ENCODE measurements at regions not wholly inside any gene's neighbourhood (a gene's known extent, or its start where the extent isn't known, plus 50 kb on each side); places are given as distances from the start of the nearest gene placed in this dataset.

DNA sequence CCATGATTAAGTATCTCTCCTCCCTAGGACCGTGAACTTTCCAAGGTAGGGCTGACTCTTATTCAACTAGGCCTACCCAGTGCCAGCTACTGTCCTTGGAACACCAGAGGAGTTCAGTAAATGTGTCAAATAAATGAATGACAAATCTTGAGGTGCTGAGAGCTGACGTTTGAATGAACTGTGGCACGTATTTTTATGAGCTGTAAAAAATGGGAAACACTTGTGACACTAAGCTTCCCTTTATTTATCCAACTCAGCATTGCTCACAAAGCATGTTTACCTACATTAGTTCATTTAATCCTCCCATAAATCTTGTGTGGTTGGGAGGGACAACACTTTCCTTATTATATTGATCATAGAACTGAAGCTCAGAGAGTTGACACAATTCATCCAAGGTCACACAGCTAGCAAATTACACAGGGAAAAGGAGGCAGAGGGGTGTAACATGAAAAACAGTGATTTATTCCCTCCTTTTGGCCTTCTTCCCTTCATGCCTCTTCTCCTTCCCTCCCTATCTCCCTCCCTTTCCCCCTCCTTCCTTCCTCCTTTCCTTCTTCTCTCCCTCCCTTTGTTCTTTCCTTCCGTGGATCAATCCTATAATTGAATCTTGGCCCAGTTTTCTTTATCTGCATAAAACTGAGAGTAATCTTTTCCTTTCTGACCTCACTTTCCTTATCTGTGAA lies 412.6 kb downstream of the DMRT2 start (continued):
- TF ChIP-seq TEAD4 (IDR thresholded peaks at IDR 0.05; ENCODE audit: borderline replicate concordance, insufficient read depth) (no peak), SMC3 (IDR thresholded peaks at IDR 0.05; ENCODE audit: low read depth, low read length) (no peak), RAD21 (IDR thresholded peaks at IDR 0.05; ENCODE audit: low read length) (no peak), GABPA (IDR thresholded peaks at IDR 0.05; ENCODE audit: low read depth) (no peak)

- CTCF ChIA-PET, result no interaction called here
- Histone ChIP-seq H3K9me3 (no peaks in the 10 kb centered on the region), H3K9me2 (no peaks in the 10 kb centered on the region), H3K4me3 (ENCODE audit: low read depth in 2 of 2, low read length in 1 of 2) (no peak overlapping the region), H3K36me3 (replicated peaks in 1 of 2; ENCODE audit: control insufficient read depth in 1 of 2, insufficient read depth in 2 of 2, low read length in 1 of 2) (no peaks in the 10 kb centered on the region), H3K27me3 (ENCODE audit: insufficient read depth) (no peaks in the 10 kb centered on the region), H3K79me2 (ENCODE audit: insufficient read depth) (no peaks in the 10 kb centered on the region), H3K4me1 (ENCODE audit: control insufficient read depth in 1 of 2, insufficient read depth in 2 of 2, low read depth in 1 of 2, low read length in 1 of 2) (no peaks in the 10 kb centered on the region), H3K27ac (ENCODE audit: low read depth in 2 of 2, low read length in 1 of 2) (no peak overlapping the region), H3F3A (replicated peaks; ENCODE audit: insufficient read depth) (no peaks in the 10 kb centered on the region), H4K20me1 (ENCODE audit: insufficient read depth) (no peaks in the 10 kb centered on the region), H3K4me2 (no peak overlapping the region), H2AFZ (ENCODE audit: low read depth) (no peak overlapping the region), H3K9ac (no peak overlapping the region)
- WGBS (ENCODE audit: low lambda C conversion rate), result 3% methylated on average over 1 of the region's 1 CpG
- DNase-seq, result no peak
- POLR2A ChIA-PET, result no interaction called here
- TF ChIP-seq SMC3 (IDR thresholded peaks at IDR 0.05; ENCODE audit: low read depth, low read length), result no peak
- TF ChIP-seq GATA2 (CRISPR knock-in tag; IDR thresholded peaks at IDR 0.05), result no peak
- TF ChIP-seq, protein P1, sequence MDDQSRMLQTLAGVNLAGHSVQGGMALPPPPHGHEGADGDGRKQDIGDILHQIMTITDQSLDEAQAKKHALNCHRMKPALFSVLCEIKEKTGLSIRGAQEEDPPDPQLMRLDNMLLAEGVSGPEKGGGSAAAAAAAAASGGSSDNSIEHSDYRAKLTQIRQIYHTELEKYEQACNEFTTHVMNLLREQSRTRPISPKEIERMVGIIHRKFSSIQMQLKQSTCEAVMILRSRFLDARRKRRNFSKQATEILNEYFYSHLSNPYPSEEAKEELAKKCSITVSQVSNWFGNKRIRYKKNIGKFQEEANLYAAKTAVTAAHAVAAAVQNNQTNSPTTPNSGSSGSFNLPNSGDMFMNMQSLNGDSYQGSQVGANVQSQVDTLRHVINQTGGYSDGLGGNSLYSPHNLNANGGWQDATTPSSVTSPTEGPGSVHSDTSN (IDR thresholded peaks at IDR 0.05), result no peak
- no peak for TF ChIP-seq REST (IDR thresholded peaks at IDR 0.05; ENCODE audit: low read depth, low read length)
- no peak for TF ChIP-seq TEAD4 (IDR thresholded peaks at IDR 0.05; ENCODE audit: borderline replicate concordance, insufficient read depth)
- no peak for TF ChIP-seq TCF12 (IDR thresholded peaks at IDR 0.05)
- TF ChIP-seq ZBTB33 (IDR thresholded peaks at IDR 0.05; ENCODE audit: borderline replicate concordance, low read depth), result no peak
- TF ChIP-seq MXI1 (IDR thresholded peaks at IDR 0.05; ENCODE audit: low read depth, low read length), result no peak
- TF ChIP-seq, protein P2, sequence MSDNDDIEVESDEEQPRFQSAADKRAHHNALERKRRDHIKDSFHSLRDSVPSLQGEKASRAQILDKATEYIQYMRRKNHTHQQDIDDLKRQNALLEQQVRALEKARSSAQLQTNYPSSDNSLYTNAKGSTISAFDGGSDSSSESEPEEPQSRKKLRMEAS (IDR thresholded peaks at IDR 0.05; ENCODE audit: low read depth), result no peak
- TF ChIP-seq JUND (IDR thresholded peaks at IDR 0.05), result no peak
- TF ChIP-seq, protein P3, sequence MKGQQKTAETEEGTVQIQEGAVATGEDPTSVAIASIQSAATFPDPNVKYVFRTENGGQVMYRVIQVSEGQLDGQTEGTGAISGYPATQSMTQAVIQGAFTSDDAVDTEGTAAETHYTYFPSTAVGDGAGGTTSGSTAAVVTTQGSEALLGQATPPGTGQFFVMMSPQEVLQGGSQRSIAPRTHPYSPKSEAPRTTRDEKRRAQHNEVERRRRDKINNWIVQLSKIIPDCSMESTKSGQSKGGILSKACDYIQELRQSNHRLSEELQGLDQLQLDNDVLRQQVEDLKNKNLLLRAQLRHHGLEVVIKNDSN (IDR thresholded peaks at IDR 0.05; ENCODE audit: borderline replicate concordance, low read depth), result no peak
- TF ChIP-seq FOSL2 (IDR thresholded peaks at IDR 0.05; ENCODE audit: borderline replicate concordance, low read depth), result no peak
- no peak for TF ChIP-seq POLR2AphosphoS5 (IDR thresholded peaks at IDR 0.05; ENCODE audit: low read depth, low read length)
- TF ChIP-seq, protein P4, sequence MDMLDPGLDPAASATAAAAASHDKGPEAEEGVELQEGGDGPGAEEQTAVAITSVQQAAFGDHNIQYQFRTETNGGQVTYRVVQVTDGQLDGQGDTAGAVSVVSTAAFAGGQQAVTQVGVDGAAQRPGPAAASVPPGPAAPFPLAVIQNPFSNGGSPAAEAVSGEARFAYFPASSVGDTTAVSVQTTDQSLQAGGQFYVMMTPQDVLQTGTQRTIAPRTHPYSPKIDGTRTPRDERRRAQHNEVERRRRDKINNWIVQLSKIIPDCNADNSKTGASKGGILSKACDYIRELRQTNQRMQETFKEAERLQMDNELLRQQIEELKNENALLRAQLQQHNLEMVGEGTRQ (IDR thresholded peaks at IDR 0.05; ENCODE audit: borderline replicate concordance, low read depth, low read length), result no peak
- TF ChIP-seq, protein P5, sequence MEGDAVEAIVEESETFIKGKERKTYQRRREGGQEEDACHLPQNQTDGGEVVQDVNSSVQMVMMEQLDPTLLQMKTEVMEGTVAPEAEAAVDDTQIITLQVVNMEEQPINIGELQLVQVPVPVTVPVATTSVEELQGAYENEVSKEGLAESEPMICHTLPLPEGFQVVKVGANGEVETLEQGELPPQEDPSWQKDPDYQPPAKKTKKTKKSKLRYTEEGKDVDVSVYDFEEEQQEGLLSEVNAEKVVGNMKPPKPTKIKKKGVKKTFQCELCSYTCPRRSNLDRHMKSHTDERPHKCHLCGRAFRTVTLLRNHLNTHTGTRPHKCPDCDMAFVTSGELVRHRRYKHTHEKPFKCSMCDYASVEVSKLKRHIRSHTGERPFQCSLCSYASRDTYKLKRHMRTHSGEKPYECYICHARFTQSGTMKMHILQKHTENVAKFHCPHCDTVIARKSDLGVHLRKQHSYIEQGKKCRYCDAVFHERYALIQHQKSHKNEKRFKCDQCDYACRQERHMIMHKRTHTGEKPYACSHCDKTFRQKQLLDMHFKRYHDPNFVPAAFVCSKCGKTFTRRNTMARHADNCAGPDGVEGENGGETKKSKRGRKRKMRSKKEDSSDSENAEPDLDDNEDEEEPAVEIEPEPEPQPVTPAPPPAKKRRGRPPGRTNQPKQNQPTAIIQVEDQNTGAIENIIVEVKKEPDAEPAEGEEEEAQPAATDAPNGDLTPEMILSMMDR (IDR thresholded peaks at IDR 0.05), result no peak
- no peak for TF ChIP-seq RAD21 (IDR thresholded peaks at IDR 0.05; ENCODE audit: low read length)
These were observed 419.8 kb downstream of the DMRT2 start for GRCh38 chr9:1469996-1470395.
